ENCODE measurements at regions not wholly inside any gene's neighbourhood (a gene's known extent, or its start where the extent isn't known, plus 50 kb on each side); places are given as distances from the start of the nearest gene placed in this dataset.
A peak's percentile ranks its signal among the peaks of the same experiment; 100 is the strongest.

GRCh38 chr20:57079031-57080005 is 187.1 kb downstream of the BMP7 start:
- H3K27ac ChIP-seq: no peak overlapping the region
- H3K27me3 ChIP-seq (ENCODE audit: insufficient read depth, low read depth, severe bottlenecking): peaks cover 80% of the 10 kb centered on the region
- no peak for TF ChIP-seq CTCF (IDR thresholded peaks at IDR 0.05; ENCODE audit: low read depth, low read length)
- H3K4me3 ChIP-seq (ENCODE audit: low read depth, low read length): no peak overlapping the region
- H3K9me3 ChIP-seq (ENCODE audit: severe bottlenecking): peaks cover 11% of the 10 kb centered on the region
- no peaks in the 10 kb centered on the region for H3K36me3 ChIP-seq
- DNase-seq: no peak

- H3K36me3 ChIP-seq: no peaks in the 10 kb centered on the region
- DNase-seq: no peak
- TF ChIP-seq CTCF (IDR thresholded peaks at IDR 0.05; ENCODE audit: low read depth, low read length): peak; percentile 36; the same call in 1 of the 2 replicates
- peaks cover 11% of the 10 kb centered on the region for H3K9me3 ChIP-seq (ENCODE audit: severe bottlenecking)
- no peak overlapping the region for H3K27ac ChIP-seq
- no peak overlapping the region for H3K4me3 ChIP-seq (ENCODE audit: low read depth, low read length)
- peaks cover 80% of the 10 kb centered on the region for H3K27me3 ChIP-seq (ENCODE audit: insufficient read depth, low read depth, severe bottlenecking)
Observed at GRCh38 chr20:57080796-57081195, 185.6 kb downstream of the BMP7 start.

- DNase-seq: no peak
- H3K4me3 ChIP-seq (ENCODE audit: low read depth, low read length): no peak overlapping the region
- no peaks in the 10 kb centered on the region for H3K36me3 ChIP-seq
- H3K27ac ChIP-seq: no peak overlapping the region
- peaks cover 76% of the 10 kb centered on the region for H3K27me3 ChIP-seq (ENCODE audit: insufficient read depth, low read depth, severe bottlenecking)
- peaks cover 11% of the 10 kb centered on the region for H3K9me3 ChIP-seq (ENCODE audit: severe bottlenecking)
- no peak for TF ChIP-seq CTCF (IDR thresholded peaks at IDR 0.05; ENCODE audit: low read depth, low read length)
Observed at GRCh38 chr20:57082357-57082945, 184.0 kb downstream of the BMP7 start.

- TF ChIP-seq CTCF (IDR thresholded peaks at IDR 0.05; ENCODE audit: low read depth, low read length): no peak
- H3K9me3 ChIP-seq (ENCODE audit: severe bottlenecking): peaks cover 14% of the 10 kb centered on the region
- no peaks in the 10 kb centered on the region for H3K36me3 ChIP-seq
- no peak for DNase-seq
- no peak overlapping the region for H3K27ac ChIP-seq
- peaks cover 79% of the 10 kb centered on the region for H3K27me3 ChIP-seq (ENCODE audit: insufficient read depth, low read depth, severe bottlenecking)
- H3K4me3 ChIP-seq (ENCODE audit: low read depth, low read length): no peak overlapping the region
Observed at GRCh38 chr20:57083072-57083471, 183.4 kb downstream of the BMP7 start.

GRCh38 chr20:57086066-57086465 is 180.4 kb downstream of the BMP7 start:
- H3K27me3 ChIP-seq (ENCODE audit: insufficient read depth, low read depth, severe bottlenecking): peaks cover 57% of the 10 kb centered on the region
- TF ChIP-seq CTCF (IDR thresholded peaks at IDR 0.05; ENCODE audit: low read depth, low read length): no peak

More at GRCh38 chr20:57086066-57086465, 180.4 kb downstream of the BMP7 start:
- Histone ChIP-seq H3K4me3 (ENCODE audit: low read depth, low read length) (no peak overlapping the region), H3K36me3 (no peaks in the 10 kb centered on the region), H3K9me3 (ENCODE audit: severe bottlenecking) (peaks cover 4% of the 10 kb centered on the region), H3K27ac (no peak overlapping the region)
- DNase-seq: no peak

All from WERI-Rb-1 (cell line).